PC-9 (cell line): ENCODE measurements at regions not wholly inside any gene's neighbourhood (a gene's known extent, or its start where the extent isn't known, plus 50 kb on each side); places are given as distances from the start of the nearest gene placed in this dataset.

Experiments
- BruUV-seq: library from RNA; stranded (reverse); fragments of 400-500 nt; replicated peaks from 2 replicates; lab custom pipeline; 2021; lab: Mats Ljungman, UMichigan
- CTCF ChIA-PET: fragments of 300-600 bp; sonication (Branson Sonifier 250); formaldehyde crosslinking; loops from one replicate; lab custom pipeline; 2022; ENCODE audit warnings: antibody characterized with exemption; lab: Charles Lee
- POLR2A ChIA-PET: fragments of 300-600 bp; sonication (Branson Sonifier 250); formaldehyde crosslinking; loops from one replicate; lab custom pipeline; 2022; ENCODE audit warnings: antibody characterized with exemption; ENCODE audit not compliant: unreplicated experiment; lab: Charles Lee
- DNase-seq, 2 experiments: peaks; one replicate each; pipeline versions ENCODE4 v3.0.0 to v3.0.0-alpha.2; 2015 to 2022; ENCODE audit warnings: mixed read lengths in 1 of 2
- H2AFZ ChIP-seq: fragments of 200-600 bp; sonication (generic); 2 replicates; pipeline ENCODE4 v1.8.1; 2017; ENCODE audit warnings: antibody characterized with exemption
- H3F3A ChIP-seq: fragments of 200-600 bp; sonication (generic); 2 replicates; pipeline ENCODE4 v1.8.1; 2017; ENCODE audit warnings: antibody characterized with exemption, mild to moderate bottlenecking, low read depth; ENCODE audit not compliant: insufficient read depth
- H3K27ac ChIP-seq: fragments of 200-600 bp; sonication (generic); 2 replicates; pipeline ENCODE4 v1.6.1; 2016; ENCODE audit warnings: mixed run types
- H3K27me3 ChIP-seq: fragments of 200-600 bp; sonication (generic); 2 replicates; pipeline ENCODE4 v1.6.1; 2016; ENCODE audit warnings: low read depth, mixed run types; ENCODE audit not compliant: insufficient read depth
- H3K36me3 ChIP-seq: fragments of 200-600 bp; sonication (generic); 2 replicates; pipeline ENCODE4 v1.6.1; 2016; ENCODE audit warnings: low read depth, mixed run types
- H3K4me1 ChIP-seq: fragments of 200-600 bp; sonication (generic); replicated peaks from 2 replicates; pipeline ENCODE4 v1.6.1; 2016; ENCODE audit warnings: mixed run types; ENCODE audit not compliant: insufficient read depth
- H3K4me2 ChIP-seq: fragments of 200-600 bp; sonication (generic); 2 replicates; pipeline ENCODE4 v1.6.1; 2017; ENCODE audit warnings: mixed run types
- H3K4me3 ChIP-seq: fragments of 200-600 bp; sonication (generic); 2 replicates; pipeline ENCODE4 v1.6.1; 2016; ENCODE audit warnings: mixed run types
- H3K79me2 ChIP-seq: fragments of 200-600 bp; sonication (generic); 2 replicates; pipeline ENCODE4 v1.6.1; 2017; ENCODE audit warnings: low read depth, mixed run types
- H3K9me2 ChIP-seq: fragments of 200-600 bp; sonication (generic); 2 replicates; pipeline ENCODE4 v1.8.1; 2017; ENCODE audit warnings: mild to moderate bottlenecking; ENCODE audit not compliant: insufficient read depth
- H3K9me3 ChIP-seq: fragments of 200-600 bp; sonication (generic); 2 replicates; pipeline ENCODE4 v1.8.1; 2016; ENCODE audit warnings: low read depth; ENCODE audit not compliant: insufficient read depth
- H4K20me1 ChIP-seq: fragments of 200-600 bp; sonication (generic); 2 replicates; pipeline ENCODE4 v1.8.1; 2017; ENCODE audit not compliant: insufficient read depth
- CTCF ChIP-seq: fragments of 200-600 bp; sonication (generic); conservative IDR thresholded peaks from 2 replicates; pipeline ENCODE4 v1.6.1; 2017; ENCODE audit warnings: mixed run types, antibody characterized with exemption, mild to moderate bottlenecking, moderate library complexity
- EZH2 ChIP-seq: fragments of 200-600 bp; sonication (generic); IDR thresholded peaks from 2 replicates; pipeline ENCODE4 v1.8.0; 2017; ENCODE audit warnings: antibody characterized with exemption, low read depth
- intact Hi-C: fragments of 100-400 bp; cut with micrococcal nuclease; formaldehyde crosslinking; loops from one replicate; pipeline ENCODE4 v1.10.0; 2022; ENCODE audit not compliant: unreplicated experiment

GRCh38 chr3:81419228-81419627 lies 342.2 kb downstream of the GBE1 start:
- DNase-seq: no peak
- CTCF ChIA-PET: no interaction called here
- POLR2A ChIA-PET: no interaction called here

GRCh38 chr3:81416812-81417211 lies 344.6 kb downstream of the GBE1 start:
- intact Hi-C loops: no loop called here
- no peaks in the 10 kb centered on the region for H3K36me3 ChIP-seq

More at GRCh38 chr3:81419228-81419627, 342.2 kb downstream of the GBE1 start:
- no TSS peak for BruUV-seq
- no peaks in the 10 kb centered on the region for H3K4me1 ChIP-seq
- no peak overlapping the region for H3K27ac ChIP-seq
- peak; percentile 64 for TF ChIP-seq CTCF
- TF ChIP-seq EZH2: no peak
- H2AFZ ChIP-seq: no peak overlapping the region
- H3K4me2 ChIP-seq: no peak overlapping the region
- no peaks in the 10 kb centered on the region for H3K9me2 ChIP-seq
- no peak overlapping the region for H3K4me3 ChIP-seq
- H3K27me3 ChIP-seq: no peaks in the 10 kb centered on the region
- H3F3A ChIP-seq: no peaks in the 10 kb centered on the region
- H3K79me2 ChIP-seq: no peaks in the 10 kb centered on the region
- H4K20me1 ChIP-seq: no peaks in the 10 kb centered on the region
- H3K36me3 ChIP-seq: no peaks in the 10 kb centered on the region
- intact Hi-C loops: no loop called here
- no peaks in the 10 kb centered on the region for H3K9me3 ChIP-seq

GRCh38 chr3:81406318-81406717 lies 355.1 kb downstream of the GBE1 start:
- ChIA-PET POLR2A (no interaction called here), CTCF (no interaction called here)
- Histone ChIP-seq H3K4me2 (no peak overlapping the region), H3K9me2 (no peaks in the 10 kb centered on the region), H3K4me3 (no peak overlapping the region), H3F3A (no peaks in the 10 kb centered on the region), H2AFZ (no peak overlapping the region), H4K20me1 (no peaks in the 10 kb centered on the region), H3K27ac (no peak overlapping the region), H3K36me3 (no peaks in the 10 kb centered on the region), H3K79me2 (no peaks in the 10 kb centered on the region), H3K9me3 (no peaks in the 10 kb centered on the region), H3K27me3 (no peaks in the 10 kb centered on the region), H3K4me1 (no peaks in the 10 kb centered on the region)
- BruUV-seq: no TSS peak
- no peak for DNase-seq
- TF ChIP-seq EZH2 (no peak), CTCF (no peak)
- intact Hi-C loops: no loop called here

More at GRCh38 chr3:81416812-81417211, 344.6 kb downstream of the GBE1 start:
- Histone ChIP-seq H4K20me1 (no peaks in the 10 kb centered on the region), H3K79me2 (no peaks in the 10 kb centered on the region), H2AFZ (no peak overlapping the region), H3K9me2 (no peaks in the 10 kb centered on the region), H3F3A (no peaks in the 10 kb centered on the region), H3K27me3 (no peaks in the 10 kb centered on the region), H3K9me3 (no peaks in the 10 kb centered on the region), H3K4me3 (no peak overlapping the region), H3K27ac (no peak overlapping the region), H3K4me2 (no peak overlapping the region), H3K4me1 (no peaks in the 10 kb centered on the region)
- CTCF ChIA-PET: no interaction called here
- no TSS peak for BruUV-seq
- POLR2A ChIA-PET: no interaction called here
- no peak for DNase-seq
- no peak for TF ChIP-seq CTCF
